Right lobe of liver (tissue), 6 donors: ENCODE measurements at regions not wholly inside any gene's neighbourhood (a gene's known extent, or its start where the extent isn't known, plus 50 kb on each side); places are given as distances from the start of the nearest gene placed in this dataset.

Source experiments
- ATAC-seq, 4 donors: fragments of 200-7000 bp; cut with Tn5 transposase; one replicate each; pipeline ENCODE4 v1.9.1; 2020; ENCODE audit warnings: mild to moderate bottlenecking in 4 of 4, moderate library complexity in 4 of 4
- DNase-seq, 3 donors: peaks; one replicate each; pipeline ENCODE4 v3.0.0-alpha.2; 2020
- H3K27ac ChIP-seq, 3 donors: fragments of 200-600 bp; one replicate each; pipeline ENCODE4 v1.8.0; 2022
- H3K27me3 ChIP-seq, 2 donors: fragments of 200-600 bp; one replicate each; pipeline ENCODE4 v1.8.0; 2022
- H3K36me3 ChIP-seq, 4 donors: fragments of 200-600 bp; sonication (generic) in 1 of 4; one replicate each; pipeline versions ENCODE4 v1.5.1 to v1.8.0; 2017 to 2022; ENCODE audit warnings: control low read depth in 1 of 4
- H3K4me1 ChIP-seq, 4 donors: fragments of 200-600 bp; sonication (generic) in 1 of 4; one replicate each; pipeline versions ENCODE4 v1.5.1 to v1.8.0; 2017 to 2022; ENCODE audit warnings: control low read depth in 1 of 4
- H3K4me3 ChIP-seq, 3 donors: fragments of 200-600 bp; one replicate each; pipeline ENCODE4 v1.8.0; 2022
- H3K9me3 ChIP-seq, 4 donors: fragments of 200-600 bp; sonication (generic) in 1 of 4; one replicate each; pipeline versions ENCODE4 v1.5.1 to v1.8.0; 2017 to 2022; ENCODE audit warnings: control low read depth in 1 of 4
- POLR2A ChIP-seq: fragments of 450-650 bp; IDR thresholded peaks from one replicate; pipeline ENCODE4 v1.6.1; 2017; ENCODE audit warnings: antibody characterized with exemption, mild to moderate bottlenecking
- WGBS: methylation state at CpG from one replicate; pipeline ENCODE4 v1.1.6; 2018; ENCODE audit warnings: low coverage, low lambda C conversion rate; ENCODE audit not compliant: insufficient coverage; ENCODE audit errors: missing lambda C conversion rate; 5-methylcytosine and 5-hydroxymethylcytosine counted together
- intact Hi-C, 2 donors: fragments of 100-400 bp; cut with DNase I; formaldehyde crosslinking; loops; one replicate each; pipeline versions ENCODE4 v1.11.2 to v1.14.1; 2022
- TF ChIP-seq, protein P1 (sequence below), 4 donors: fragments of 200-600 bp in 3 of 4; fragments of 450-650 bp in 1 of 4; IDR thresholded peaks; one replicate each; pipeline versions ENCODE4 v1.5.1 to v1.8.0; 2016 to 2022; ENCODE audit warnings: antibody characterized with exemption in 4 of 4, mild to moderate bottlenecking in 2 of 4
- donor health status: DM: no; HTN: yes; CAD: no.
- donor health status: DM: no; HTN: no; CAD: no.
- donor health status: DM: no; HTN: no; CAD: no.
- donor health status: DM: no; HTN: yes; CAD: no.
- donor health status: DM: no; HTN: yes; CAD: no.

DNA sequence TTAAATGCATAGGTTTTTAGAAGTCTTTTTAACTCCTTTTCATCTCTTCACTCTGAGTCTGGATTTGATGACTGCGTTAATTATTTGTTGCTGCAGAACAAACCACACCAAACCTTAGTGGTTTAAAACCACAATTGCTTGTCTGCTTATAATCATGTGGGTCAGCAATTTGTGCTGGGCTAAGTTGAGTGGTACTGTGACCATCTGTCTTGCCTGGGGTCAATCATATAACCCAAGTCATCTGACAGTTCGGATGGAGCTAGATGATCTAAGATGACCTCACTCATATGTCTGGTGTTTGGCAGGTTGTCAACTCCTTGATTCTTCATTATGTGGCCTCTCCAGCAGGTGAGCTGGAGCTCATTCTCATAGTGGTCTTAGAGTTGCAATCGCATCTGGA lies 219.1 kb upstream of the ELAVL2 start:
- H3K27me3 ChIP-seq, result no peaks in the 10 kb centered on the region
- WGBS, result 57% methylated on average over 3 of the region's 3 CpGs
- no peak overlapping the region for H3K4me3 ChIP-seq
- no peaks in the 10 kb centered on the region for H3K9me3 ChIP-seq
- H3K4me1 ChIP-seq, result no peaks in the 10 kb centered on the region
- no peak for ATAC-seq
- DNase-seq, result no peak
- TF ChIP-seq POLR2A, result no peak
- TF ChIP-seq, protein P1, sequence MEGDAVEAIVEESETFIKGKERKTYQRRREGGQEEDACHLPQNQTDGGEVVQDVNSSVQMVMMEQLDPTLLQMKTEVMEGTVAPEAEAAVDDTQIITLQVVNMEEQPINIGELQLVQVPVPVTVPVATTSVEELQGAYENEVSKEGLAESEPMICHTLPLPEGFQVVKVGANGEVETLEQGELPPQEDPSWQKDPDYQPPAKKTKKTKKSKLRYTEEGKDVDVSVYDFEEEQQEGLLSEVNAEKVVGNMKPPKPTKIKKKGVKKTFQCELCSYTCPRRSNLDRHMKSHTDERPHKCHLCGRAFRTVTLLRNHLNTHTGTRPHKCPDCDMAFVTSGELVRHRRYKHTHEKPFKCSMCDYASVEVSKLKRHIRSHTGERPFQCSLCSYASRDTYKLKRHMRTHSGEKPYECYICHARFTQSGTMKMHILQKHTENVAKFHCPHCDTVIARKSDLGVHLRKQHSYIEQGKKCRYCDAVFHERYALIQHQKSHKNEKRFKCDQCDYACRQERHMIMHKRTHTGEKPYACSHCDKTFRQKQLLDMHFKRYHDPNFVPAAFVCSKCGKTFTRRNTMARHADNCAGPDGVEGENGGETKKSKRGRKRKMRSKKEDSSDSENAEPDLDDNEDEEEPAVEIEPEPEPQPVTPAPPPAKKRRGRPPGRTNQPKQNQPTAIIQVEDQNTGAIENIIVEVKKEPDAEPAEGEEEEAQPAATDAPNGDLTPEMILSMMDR (IDR thresholded peaks at IDR 0.05), result no peak
- no peak overlapping the region for H3K27ac ChIP-seq
- no peaks in the 10 kb centered on the region for H3K36me3 ChIP-seq
- intact Hi-C loops, result no loop called here

DNA sequence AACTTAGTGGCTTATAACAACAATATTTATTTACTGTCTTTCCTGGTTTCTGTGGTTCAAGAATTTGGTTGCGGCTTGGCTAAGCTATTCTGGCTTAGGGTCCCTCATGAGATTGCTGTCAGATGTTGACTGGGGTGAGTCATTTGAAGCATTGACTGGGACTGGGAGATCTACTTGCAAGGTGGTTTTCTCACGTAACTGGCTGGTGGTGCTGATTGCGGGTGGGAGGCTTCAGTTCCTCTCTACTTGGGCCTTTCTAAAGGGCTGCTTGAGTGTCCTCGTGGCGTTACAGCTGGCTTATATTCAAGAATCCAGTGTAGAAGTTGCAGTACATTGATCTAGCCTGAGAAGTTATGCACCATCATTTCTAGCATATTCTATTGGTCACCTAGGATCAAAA lies 218.5 kb upstream of the ELAVL2 start:
- Histone ChIP-seq H3K4me1 (no peaks in the 10 kb centered on the region), H3K36me3 (no peaks in the 10 kb centered on the region), H3K4me3 (no peak overlapping the region), H3K27ac (no peak overlapping the region), H3K27me3 (no peaks in the 10 kb centered on the region), H3K9me3 (no peaks in the 10 kb centered on the region)
- DNase-seq (no peak), ATAC-seq (no peak)
- intact Hi-C loops, result no loop called here
- TF ChIP-seq POLR2A, result no peak
- TF ChIP-seq, protein P1 (IDR thresholded peaks at IDR 0.05), result no peak
- WGBS, result 78% methylated on average over 1 of the region's 5 CpGs

DNA sequence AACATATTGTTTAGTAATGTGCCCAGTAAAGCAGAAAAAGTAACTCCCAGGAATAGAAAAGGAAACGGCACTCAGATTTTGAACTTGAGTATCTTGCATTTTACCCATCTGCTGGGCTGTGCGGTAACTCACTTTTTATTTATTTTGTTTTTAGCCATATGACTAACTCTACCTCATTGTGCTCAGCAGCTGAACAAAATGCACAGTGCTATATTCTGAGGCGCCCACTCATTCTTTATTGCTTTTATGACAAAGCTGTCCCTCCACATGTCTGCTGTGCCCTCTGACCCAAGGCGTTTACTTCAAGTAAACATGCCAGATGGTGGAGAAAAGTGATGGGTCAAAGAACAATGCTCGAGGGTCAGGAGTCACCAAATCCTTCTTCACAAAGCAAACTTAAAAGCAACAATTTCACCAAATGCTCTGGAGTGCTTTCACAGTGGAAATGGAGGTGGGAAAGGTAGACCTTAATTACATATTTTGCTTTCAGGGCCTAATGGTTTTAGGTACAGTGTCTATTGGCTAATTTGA lies 215.2 kb upstream of the ELAVL2 start:
- WGBS, result 26% methylated on average over 5 of the region's 5 CpGs
- DNase-seq (no peak), ATAC-seq (no peak)
- TF ChIP-seq POLR2A, result no peak
- TF ChIP-seq, protein P1 (IDR thresholded peaks at IDR 0.05), result no peak
- Histone ChIP-seq H3K4me3 (no peak overlapping the region), H3K9me3 (no peaks in the 10 kb centered on the region), H3K36me3 (no peaks in the 10 kb centered on the region), H3K27me3 (no peaks in the 10 kb centered on the region), H3K4me1 (no peaks in the 10 kb centered on the region), H3K27ac (no peak overlapping the region)
- intact Hi-C loops, result no loop called here

DNA sequence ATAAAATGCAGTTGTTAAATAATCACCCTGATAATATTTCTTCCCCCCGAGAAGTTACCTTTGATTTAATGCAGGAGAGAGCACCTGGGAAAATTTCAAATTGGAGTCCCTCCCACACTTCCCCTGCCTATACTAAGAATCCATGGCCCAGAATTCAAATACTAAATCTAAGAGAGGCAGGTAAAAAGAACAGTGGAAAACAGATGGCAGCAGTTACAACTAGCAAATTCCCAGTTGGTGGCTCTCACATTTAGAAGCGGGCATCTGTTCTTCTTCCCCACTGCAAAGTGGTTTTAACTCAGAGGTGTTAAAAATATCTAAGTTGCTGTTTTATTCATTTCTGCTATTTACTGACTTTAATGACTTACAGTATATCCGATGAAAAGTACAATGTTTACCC lies 210.4 kb upstream of the ELAVL2 start:
- intact Hi-C loops, result no loop called here
- TF ChIP-seq, protein P1 (IDR thresholded peaks at IDR 0.05), result no peak
- TF ChIP-seq POLR2A, result no peak
- Histone ChIP-seq H3K4me1 (no peaks in the 10 kb centered on the region), H3K27me3 (no peaks in the 10 kb centered on the region), H3K9me3 (no peaks in the 10 kb centered on the region), H3K4me3 (no peak overlapping the region), H3K27ac (no peak overlapping the region), H3K36me3 (no peaks in the 10 kb centered on the region)
- ATAC-seq, result no peak
- 47% methylated on average over 3 of the region's 3 CpGs for WGBS
- no peak for DNase-seq

DNA sequence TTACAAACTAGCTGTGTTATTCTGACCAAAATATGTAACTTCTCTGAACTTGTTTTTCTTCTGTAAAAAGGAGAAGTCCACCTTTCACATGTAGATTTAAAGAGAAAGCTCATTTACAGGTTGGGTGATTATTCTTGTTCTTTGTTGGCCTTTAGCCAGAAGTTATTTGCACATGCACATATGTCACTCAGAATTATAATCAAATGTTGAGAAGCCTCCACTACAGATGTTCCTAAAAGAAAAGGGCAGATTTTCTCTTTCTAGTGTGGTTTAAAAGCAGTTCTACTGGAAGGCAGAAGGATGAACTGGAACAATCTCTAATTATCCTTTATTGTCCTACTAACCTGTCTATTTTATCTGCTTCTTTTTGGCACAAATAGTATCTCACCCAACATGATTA lies 209.8 kb upstream of the ELAVL2 start:
- intact Hi-C loops, result no loop called here
- no peak for TF ChIP-seq POLR2A
- TF ChIP-seq, protein P1 (IDR thresholded peaks at IDR 0.05), result no peak
- H3K27ac ChIP-seq, result no peak overlapping the region
- no peak for DNase-seq
- H3K27me3 ChIP-seq, result no peaks in the 10 kb centered on the region
- ATAC-seq, result no peak
- no peaks in the 10 kb centered on the region for H3K9me3 ChIP-seq
- no peaks in the 10 kb centered on the region for H3K4me1 ChIP-seq
- H3K36me3 ChIP-seq, result no peaks in the 10 kb centered on the region
- no peak overlapping the region for H3K4me3 ChIP-seq
